ENCODE measurements at regions not wholly inside any gene's neighbourhood (a gene's known extent, or its start where the extent isn't known, plus 50 kb on each side); places are given as distances from the start of the nearest gene placed in this dataset.

GRCh38 chr13:72093262-72093661 lies 226.3 kb upstream of the DACH1 start:
- DNase-seq (ENCODE audit: low read depth), result no peak
- TF ChIP-seq, protein P1, sequence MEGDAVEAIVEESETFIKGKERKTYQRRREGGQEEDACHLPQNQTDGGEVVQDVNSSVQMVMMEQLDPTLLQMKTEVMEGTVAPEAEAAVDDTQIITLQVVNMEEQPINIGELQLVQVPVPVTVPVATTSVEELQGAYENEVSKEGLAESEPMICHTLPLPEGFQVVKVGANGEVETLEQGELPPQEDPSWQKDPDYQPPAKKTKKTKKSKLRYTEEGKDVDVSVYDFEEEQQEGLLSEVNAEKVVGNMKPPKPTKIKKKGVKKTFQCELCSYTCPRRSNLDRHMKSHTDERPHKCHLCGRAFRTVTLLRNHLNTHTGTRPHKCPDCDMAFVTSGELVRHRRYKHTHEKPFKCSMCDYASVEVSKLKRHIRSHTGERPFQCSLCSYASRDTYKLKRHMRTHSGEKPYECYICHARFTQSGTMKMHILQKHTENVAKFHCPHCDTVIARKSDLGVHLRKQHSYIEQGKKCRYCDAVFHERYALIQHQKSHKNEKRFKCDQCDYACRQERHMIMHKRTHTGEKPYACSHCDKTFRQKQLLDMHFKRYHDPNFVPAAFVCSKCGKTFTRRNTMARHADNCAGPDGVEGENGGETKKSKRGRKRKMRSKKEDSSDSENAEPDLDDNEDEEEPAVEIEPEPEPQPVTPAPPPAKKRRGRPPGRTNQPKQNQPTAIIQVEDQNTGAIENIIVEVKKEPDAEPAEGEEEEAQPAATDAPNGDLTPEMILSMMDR (IDR thresholded peaks at IDR 0.05; ENCODE audit: control insufficient read depth, insufficient read depth, low read depth, low read length, missing control alignments), result no peak
- H3K4me3 ChIP-seq (ENCODE audit: control insufficient read depth, low read depth, low read length), result no peak overlapping the region

GRCh38 chr13:72074663-72075062 lies 207.7 kb upstream of the DACH1 start:
- DNase-seq (ENCODE audit: low read depth), result no peak
- H3K4me3 ChIP-seq (ENCODE audit: control insufficient read depth, low read depth, low read length), result no peak overlapping the region
- TF ChIP-seq, protein P1 (IDR thresholded peaks at IDR 0.05; ENCODE audit: control insufficient read depth, insufficient read depth, low read depth, low read length, missing control alignments), result no peak

DNA sequence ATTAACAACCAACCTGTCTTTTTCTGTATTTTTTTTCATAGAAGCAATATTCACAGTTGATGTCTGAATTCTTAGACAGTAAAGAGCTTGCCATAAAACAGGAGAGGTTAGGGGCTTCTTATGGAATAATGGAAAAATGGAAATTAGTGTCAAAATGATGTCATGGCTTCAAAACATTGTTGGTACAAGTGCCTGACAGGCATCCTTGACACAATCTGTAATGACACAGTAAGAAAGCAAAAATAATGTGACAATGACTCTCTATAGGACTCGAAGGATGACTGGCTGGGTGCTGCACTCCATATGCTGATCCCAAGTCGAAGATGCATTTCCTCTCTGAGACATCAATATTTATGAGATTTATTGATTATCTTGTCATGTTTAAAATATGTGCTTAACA lies 205.3 kb upstream of the DACH1 start:
- DNase-seq (ENCODE audit: low read depth), result no peak
- TF ChIP-seq, protein P1 (IDR thresholded peaks at IDR 0.05; ENCODE audit: control insufficient read depth, insufficient read depth, low read depth, low read length, missing control alignments), result no peak
- H3K4me3 ChIP-seq (ENCODE audit: control insufficient read depth, low read depth, low read length), result no peak overlapping the region

DNA sequence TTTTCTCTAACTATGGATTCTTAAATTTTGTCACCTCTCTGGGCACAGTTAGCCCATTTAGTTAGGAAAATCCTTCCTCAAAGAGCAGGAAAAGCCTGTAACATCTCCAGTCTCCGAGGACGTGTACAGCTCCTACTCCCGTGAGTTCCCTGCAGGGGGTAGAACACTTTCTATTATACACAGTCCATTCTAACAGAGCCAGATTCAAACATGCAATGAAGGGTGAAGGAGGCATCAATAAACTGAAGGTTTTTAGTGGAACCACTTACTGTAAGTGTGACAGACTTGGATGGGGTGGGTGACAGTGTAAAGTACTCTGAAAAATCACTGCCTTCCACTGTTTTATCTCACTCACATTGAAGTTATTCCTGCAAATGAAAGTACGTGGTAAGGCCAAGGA lies 204.7 kb upstream of the DACH1 start:
- no peak for DNase-seq (ENCODE audit: low read depth)
- TF ChIP-seq, protein P1 (IDR thresholded peaks at IDR 0.05; ENCODE audit: control insufficient read depth, insufficient read depth, low read depth, low read length, missing control alignments), result no peak
- no peak overlapping the region for H3K4me3 ChIP-seq (ENCODE audit: control insufficient read depth, low read depth, low read length)

DNA sequence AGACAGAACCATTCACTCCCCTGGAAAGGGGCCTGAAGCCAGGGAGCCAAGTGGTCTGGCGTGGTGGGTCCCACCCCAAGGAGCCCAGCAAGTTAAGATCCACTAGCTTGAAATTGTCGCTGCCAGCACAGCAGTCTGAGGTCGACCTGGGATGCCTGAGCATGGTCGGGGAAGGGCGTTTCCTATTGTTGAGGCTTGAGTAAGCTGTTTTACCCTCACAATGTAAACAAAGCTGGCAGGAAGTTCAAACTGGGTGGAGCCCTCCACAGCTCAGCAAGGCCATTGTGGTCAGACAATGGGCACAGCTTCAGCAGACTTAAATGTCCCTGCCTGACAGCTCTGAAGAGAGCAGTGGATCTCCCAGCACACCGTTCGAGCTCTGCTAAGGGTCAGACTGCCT lies 195.6 kb upstream of the DACH1 start:
- TF ChIP-seq, protein P1 (IDR thresholded peaks at IDR 0.05; ENCODE audit: control insufficient read depth, insufficient read depth, low read depth, low read length, missing control alignments), result no peak
- no peak overlapping the region for H3K4me3 ChIP-seq (ENCODE audit: control insufficient read depth, low read depth, low read length)
- no peak for DNase-seq (ENCODE audit: low read depth)

DNA sequence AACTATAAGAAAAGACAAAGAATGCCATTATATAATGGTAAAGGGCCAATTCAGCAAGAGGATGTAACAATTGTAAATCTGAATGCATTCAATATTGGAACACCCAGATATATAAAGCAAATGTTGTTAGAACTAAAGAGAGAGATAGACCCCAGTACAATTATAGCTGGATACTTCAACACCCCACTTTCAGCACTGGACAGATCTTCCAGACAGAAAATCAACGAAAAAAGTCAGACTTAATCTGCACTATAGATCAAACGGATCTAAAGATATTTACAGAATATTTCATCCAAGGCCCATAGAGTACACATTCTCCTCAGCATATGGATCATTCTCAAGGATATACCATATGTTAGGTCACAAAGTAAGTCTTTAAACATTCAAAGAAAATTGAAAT lies 194.6 kb upstream of the DACH1 start:
- TF ChIP-seq, protein P1 (IDR thresholded peaks at IDR 0.05; ENCODE audit: control insufficient read depth, insufficient read depth, low read depth, low read length, missing control alignments), result no peak
- no peak for DNase-seq (ENCODE audit: low read depth)
- H3K4me3 ChIP-seq (ENCODE audit: control insufficient read depth, low read depth, low read length), result no peak overlapping the region

DNA sequence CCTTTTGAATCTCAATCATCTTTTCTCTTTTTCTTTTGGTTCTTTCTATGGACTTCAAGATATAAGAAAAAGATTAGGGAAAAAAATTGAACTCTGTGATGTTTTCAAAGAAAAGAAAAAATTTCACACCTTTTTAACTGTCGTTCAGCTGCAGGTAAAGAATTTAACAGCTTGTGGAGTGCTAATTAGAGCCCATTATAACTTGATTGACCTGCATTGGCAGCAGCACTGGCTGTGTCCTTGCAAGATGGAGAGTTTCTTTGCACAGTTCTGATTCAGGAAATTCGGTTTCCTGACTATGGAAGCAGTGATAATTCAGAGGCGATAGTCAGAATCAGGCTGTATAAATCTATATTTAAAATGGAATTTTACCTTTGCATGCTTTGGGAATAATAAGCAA lies 183.2 kb upstream of the DACH1 start:
- TF ChIP-seq, protein P1 (IDR thresholded peaks at IDR 0.05; ENCODE audit: control insufficient read depth, insufficient read depth, low read depth, low read length, missing control alignments), result no peak
- no peak overlapping the region for H3K4me3 ChIP-seq (ENCODE audit: control insufficient read depth, low read depth, low read length)
- no peak for DNase-seq (ENCODE audit: low read depth)

All from AG09309 (cell line).